NCI-H510A treated with DMSO at 0.1 percent for 48 hours (cell line): ENCODE measurements at regions not wholly inside any gene's neighbourhood (a gene's known extent, or its start where the extent isn't known, plus 50 kb on each side); places are given as distances from the start of the nearest gene placed in this dataset.

Experiments used
- DNase-seq: peaks from one replicate; lab custom pipeline; 2025; lab: John Stamatoyannopoulos, UW

DNA sequence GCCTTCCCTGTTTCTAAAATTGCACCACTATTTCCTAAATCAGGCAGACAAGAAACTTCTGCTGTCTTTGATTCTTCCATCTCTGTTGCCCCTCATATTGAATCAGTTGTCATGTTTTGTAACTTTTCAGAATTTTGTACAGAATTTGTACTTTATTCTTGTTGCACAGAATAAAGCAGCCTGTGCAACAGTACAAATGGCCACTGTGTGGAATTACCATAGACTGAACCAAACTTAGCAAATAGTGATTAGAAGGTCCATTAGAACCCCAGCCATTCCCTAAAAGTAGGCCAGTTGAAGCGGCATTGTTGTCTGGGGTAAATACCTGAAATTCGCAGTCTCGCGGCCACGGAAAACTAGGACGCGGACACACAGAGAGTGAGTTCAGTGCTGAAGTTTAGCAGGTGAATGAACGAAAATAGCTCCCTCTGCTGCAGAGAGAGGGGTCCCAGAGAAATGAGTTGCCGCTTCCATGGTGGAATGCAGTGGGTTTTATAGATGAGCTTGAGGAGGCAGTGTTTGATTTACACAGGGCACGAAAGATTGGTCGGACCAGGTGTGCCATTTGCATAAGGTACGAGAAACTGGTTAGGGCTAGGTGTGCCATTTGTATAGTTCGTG is 71.8 kb downstream of the C4orf33 start:
- DNase-seq: no peak

DNA sequence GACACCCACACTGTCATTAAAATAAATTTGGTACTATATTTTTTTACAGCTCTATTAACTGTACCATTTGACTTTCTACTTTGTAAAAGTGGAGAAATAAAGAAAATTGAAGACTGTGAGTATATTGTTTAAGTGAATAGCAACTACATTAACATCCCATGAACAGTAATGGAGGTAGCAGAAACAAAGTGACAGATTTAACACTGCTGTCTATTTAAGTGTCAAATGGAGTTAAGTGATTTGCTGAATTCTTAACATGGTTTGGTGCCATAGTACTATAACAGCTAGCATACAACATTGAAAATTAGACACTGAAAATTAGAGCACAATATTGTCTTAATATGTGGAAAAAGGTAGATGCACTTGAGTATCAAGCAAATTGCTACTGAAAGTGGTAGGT is 76.2 kb downstream of the C4orf33 start:
- DNase-seq: no peak

DNA sequence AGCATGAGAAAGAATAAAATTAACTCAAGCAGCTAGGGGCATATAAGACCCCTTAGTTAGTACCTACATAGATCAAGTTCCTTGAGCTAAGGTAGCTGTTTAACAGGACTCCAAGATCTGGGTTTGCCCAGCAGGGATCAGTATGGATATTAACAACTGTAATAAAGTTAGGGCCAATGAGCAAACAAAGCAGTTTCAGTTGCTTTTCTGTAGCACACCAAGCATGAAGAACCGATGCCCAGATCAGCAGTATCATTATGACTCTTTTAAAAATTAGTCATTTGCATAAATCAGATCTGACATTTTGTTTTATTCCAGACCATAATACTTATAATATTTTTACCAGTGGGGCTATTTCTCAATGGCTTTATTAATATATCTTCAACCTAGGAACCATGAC is 80.9 kb downstream of the C4orf33 start:
- DNase-seq: no peak

DNA sequence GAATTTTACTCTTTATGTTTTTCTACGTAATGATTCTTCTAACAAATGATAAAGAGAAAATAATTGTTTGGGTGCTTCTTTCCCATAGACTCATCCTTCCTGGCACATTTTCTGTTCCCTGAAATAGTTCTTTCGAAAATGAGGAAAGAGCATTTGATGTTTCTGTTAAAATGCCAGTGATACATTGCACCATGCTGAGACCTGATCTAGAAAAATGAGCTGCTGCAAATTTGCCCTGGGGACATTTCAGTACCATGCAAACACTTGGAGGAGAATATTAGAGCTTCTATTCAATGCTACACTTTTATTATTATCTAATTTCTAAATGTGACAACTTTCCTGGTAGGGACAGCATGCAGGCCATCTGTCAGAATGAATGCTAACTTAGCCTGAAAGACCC is 83.3 kb downstream of the C4orf33 start:
- DNase-seq: no peak

DNA sequence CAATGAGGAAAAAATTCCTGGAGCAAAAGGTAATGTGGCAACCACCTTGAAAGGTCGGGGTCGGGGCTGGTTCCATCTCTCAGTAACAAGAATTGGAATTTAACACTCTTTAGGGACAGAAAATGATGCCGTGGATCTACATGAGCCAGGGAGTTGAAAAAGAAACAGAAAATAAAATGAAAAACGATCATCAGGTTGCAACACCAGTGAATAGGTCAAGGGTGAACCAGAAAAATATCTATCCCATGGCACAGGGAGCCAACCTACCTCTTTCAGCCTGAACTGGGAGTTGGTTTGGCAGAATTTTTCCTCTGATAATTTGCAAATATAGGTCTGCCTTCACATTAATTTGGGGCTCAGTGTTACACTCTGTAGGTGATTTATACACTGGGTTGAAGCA is 93.7 kb downstream of the C4orf33 start:
- DNase-seq: no peak

DNA sequence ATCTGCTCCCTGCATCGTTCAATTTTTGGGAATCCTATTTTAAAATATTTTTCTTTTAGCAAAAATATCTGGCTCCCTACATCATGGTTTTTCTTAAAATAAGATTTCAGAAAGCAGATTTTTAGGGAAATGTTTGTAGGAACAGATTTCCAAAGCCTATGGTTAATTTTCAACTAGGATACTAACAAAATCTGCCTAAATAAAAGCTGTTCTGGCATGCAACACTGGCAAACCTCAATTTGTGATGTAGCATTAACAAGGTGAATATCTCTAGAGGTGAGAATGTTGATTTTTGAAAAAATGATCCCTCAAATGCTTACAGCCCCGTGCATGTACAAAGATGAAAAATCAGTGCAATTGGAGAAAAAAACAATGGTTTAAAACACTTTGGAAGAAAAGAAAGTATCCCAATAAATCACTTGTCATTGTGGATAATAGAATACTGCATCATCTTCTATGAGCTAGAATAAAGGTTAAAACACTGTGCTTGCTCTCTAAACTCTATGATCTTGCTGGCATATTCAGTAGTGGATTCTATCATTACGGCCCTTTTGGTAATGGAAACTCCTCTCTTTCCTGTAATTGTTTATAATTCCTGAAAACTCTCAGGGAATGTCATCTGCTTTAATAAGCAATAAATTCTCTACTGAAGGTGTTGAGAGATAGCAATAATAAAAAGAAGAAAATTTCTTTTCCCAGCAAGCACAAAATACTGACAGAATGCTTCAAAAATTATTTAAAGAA is 97.6 kb downstream of the C4orf33 start:
- DNase-seq: no peak

DNA sequence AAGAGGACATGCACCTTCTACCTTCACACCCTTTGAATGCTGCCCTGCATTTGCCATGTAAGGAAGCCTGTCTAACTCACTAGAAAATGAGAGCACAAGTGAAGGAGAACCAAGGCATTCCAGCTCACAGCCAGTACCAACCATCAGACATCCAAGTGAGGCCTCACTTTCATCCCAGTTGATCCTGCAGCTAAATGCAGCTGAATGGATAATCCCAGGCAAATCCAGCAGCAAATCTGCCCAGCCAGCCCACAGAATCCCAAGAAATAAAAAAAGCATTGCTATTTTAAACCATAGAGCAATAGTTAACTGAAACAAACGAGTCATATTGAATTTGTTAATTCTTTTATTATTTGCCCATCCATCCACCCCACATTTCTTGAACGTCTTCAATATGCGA is 112.5 kb downstream of the C4orf33 start:
- DNase-seq: no peak

DNA sequence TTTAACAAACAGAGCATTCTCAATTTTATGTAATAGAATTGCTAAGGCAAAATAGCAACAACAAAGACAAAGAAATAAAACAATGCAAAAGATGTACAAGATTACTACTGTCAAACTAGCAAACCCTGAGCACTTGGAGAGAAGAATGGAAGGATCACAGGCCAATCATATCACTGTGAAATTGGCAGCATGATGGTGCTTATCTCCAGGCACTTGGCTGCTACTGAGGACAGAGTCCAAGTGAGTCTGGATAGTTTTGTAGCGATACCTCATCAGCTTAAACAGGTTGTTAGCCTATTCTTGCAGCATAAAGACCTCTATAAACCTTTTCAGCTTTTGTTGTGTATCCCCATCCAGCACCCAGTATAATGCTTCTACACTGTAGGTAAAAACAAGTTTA is 117.7 kb downstream of the C4orf33 start:
- DNase-seq: no peak

DNA sequence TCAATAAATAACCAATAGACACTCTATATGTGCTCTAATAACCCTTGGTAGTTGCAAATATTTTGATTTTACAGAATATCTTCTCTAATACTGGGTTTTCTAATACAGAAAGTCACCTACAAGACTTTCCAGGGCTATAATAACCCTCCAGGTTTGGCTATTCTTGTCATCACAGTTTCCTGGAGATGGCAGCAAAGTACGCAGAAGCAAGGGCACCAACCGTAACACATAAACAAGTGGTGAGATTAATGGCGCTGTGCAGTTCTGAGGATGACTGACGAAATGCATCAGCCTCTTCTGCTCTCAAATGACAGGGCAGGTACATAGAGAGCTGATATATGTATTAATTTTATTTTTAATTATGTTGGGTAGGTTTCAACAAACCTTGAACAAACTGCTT is 122.4 kb downstream of the C4orf33 start:
- DNase-seq: peak; percentile 79

DNA sequence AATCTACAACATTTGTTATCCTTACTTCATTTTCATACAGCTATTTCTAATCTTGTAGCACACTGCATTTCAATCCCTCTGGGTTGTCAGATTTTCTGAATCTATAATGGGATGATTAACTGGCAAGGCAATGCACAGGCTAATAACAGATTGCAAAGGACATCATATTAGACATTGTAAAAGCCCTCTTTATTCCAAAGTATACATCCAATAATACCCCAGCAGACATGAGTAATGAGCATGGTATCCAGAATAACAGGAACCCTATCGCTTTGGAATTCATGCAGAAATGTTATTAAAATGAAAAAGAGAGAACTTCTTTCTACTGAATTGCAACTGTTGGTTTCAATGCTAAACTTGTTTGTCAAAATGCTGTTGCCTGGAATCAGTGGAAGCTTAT is 122.9 kb downstream of the C4orf33 start:
- no peak for DNase-seq

DNA sequence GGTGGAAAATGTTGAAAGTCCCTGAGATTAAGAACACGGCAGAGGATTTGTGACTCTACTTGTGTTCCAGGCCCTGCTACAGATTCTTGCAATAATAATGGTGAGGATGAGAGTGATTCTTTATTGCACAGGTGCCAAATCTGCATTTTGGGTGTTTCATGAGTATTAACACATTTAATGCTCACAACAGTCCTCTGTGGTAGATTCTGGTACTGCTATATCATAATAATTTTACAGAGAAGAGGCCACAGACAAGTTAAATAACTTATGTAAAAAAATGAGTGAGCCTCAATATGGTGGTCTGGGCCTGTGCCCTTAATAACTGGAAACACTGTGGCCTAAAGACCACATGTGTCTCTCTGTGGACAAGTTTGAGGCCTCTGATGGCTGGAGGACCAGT is 124.3 kb downstream of the C4orf33 start:
- DNase-seq: no peak

DNA sequence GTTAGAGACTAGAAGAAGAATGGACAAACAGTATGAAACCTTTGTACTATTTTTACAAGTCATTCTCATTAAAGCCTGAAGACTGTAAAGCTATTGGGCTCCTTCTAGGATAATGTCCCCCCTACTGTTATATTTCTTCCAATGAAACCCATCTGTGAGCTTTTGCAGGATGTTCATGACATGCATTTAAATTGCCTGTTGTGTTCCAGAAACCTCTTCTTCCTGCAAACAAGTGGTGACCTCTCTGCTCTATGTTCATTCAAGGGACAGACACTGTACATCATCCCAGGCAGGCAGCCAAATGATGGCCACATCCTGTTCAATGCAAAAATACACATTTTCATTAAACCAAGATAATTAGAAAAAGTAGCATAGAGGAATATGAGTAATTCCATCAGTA is 128.0 kb downstream of the C4orf33 start:
- no peak for DNase-seq

DNA sequence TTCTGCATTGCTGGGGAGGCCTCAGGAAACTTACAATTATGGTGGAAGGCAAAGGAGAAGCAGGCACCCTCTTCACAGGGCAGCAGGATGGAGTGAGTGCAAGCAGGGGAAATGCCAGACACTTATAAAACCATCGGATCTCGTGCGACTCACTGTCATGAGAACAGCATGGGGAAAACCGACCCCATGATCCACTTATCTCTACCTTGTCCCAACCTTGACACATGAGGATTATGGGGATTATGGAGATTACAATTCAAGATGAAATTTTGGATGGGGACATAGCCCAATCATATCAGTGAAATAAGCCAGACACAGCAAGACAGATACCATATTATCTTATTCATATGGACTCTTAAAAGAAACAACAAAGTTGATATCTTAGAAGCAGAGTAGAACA is 134.9 kb downstream of the C4orf33 start:
- DNase-seq: no peak

DNA sequence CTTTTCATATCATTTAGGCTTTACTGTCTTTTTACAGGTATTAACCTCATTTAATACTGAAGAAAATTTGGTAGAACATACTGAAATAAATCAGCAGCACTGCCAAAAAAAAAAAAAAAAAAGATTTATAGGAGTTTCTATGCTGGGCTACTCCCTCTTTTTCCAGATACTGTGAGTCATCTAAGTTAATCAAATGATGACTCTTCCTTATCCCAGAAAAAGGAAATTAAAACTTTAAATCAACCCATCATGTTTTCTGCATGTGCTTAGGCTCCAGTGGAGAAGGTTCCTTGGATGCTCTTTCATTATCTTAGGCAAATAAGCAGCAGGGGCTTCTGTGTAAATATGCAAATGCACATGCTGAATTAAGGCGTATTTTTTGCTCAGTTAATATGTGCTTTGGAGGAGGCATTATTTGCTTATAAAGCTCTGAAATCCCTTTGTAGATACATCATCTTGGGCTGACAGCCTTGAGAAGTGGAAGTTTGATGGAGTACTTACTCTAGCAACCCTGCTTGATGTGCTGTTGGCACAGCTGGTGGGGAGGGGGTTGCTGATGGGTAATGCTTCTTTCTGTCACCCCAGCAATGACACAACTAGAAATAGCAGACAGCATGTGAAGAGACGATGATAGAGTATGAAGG is 136.1 kb downstream of the C4orf33 start:
- no peak for DNase-seq

DNA sequence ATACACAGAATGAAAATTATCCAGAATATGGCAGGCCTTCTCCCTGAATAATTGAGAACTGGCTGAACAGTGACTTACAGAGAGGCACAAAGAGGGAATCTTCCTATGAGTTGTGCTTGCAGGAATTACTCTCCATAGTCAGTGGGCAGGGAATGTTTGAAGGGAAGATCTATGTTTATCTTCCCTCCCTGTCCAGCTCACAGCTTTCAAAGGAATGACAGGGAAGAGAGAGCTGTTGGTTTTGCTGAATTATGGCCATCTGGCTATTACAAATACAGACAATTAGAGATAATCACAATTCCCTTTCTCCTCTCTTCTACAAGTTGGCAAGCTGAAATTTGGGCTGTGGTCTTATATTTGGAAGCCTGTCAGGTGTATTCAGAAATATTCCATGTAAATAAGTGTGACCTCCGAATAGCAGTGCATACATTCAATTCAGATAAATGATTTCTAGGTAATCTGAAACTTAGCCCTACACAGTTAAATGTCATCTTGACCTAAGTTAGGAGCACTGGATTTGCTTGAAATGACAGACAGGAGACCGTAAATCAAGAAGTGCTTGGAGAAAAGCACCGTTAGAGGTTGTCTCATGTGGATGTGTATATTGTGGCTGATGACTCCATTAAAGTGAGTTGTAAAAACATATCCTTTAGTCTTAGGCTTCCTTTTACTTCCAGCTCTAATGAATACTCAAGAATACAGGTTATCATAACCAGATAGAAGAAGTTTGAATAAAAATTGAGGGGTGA is 136.8 kb downstream of the C4orf33 start:
- peak; percentile 28 for DNase-seq

DNA sequence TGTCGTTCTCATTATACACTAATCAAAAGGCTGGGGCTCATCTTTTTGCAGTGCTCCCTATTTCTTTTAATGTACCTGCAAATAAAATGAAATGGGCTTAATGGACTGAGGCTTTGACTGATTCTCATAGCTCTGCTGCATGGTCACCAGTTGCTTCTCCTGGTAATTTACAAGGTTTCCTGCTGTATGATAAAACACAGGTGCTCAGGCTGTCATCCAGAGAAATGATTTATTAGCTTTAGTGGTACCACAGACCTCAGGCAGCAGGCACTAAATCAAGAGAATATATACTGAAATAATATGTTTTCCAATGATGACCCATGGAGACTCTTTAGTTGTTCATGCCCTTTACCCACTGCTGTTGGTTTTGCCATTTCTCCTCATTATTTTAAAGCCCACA is 137.7 kb downstream of the C4orf33 start:
- no peak for DNase-seq

DNA sequence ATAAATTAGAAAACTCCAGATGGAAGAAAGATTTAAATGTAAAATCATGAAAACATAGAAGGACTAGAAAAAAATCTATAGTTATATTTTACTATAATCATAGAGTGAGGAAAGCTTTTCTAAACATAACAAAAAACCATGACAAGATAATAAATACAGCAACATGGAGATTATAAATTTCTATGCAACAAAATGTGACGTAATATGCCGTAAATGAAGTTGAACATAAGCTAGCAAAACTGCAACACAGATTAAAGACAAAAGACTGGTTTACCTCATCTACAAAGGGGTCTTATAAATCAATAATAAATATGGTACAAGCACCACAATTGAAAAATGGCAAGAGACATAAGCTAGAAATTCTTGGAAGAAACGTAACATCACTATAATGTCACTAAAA is 140.4 kb downstream of the C4orf33 start:
- DNase-seq: no peak

DNA sequence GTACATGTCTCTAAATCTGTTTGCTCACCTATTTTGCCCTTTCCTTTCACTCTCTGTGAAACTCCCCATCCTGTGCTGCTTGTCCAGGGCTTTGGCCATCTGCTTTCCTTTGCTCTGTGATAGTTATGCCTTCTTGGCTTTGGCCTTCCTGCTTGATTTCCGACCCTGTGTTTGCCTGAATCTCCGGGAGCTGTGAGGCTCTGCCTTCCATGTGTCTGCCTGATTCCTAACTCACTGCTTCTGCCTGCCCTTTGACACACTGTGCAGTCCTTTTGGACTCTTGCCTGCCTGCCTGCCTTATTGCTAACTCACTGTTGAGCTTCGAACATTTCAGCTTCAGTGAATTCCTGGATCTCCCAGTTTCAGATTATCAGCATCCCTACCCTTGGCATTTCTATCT is 143.1 kb downstream of the C4orf33 start:
- DNase-seq: no peak

DNA sequence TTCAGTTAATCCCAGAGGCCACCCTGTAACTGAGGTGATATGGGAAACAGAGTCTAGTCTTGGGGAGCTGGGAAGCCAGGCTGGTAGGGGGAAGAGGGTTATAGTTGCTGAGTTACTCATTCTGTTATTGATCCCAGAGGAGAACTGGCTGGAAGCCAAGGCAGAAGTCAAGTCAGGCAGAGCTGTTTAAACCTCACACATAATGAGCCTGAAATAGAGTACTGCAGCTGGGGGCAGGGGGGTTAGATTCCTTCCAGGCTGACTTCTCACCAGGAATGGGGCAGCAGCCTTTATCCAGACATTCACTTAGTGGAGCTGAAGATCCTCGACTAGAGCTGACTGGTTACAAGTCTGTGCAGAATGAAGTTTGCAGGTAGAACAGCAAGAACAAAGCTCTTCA is 144.9 kb downstream of the C4orf33 start:
- peak; percentile 79 for DNase-seq

DNA sequence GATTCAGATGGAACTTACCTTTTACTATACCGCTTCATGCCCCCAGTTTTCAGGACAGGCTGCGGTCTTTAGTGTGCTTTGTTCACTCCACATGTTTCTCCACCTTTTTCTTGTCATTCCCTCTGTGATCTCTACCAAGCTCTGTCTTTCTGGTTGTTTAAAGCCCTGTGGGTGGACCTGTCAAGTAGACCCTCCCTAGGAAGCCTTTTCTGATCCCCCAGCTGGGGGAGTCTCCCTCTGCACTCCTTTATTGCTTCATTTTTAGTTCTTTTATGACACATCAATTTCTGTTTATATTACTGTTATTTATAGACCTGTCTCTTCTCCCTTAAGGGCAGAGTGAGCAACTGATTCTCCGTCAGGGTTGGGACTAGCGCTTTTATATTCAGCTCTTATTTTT is 150.2 kb downstream of the C4orf33 start:
- no peak for DNase-seq

DNA sequence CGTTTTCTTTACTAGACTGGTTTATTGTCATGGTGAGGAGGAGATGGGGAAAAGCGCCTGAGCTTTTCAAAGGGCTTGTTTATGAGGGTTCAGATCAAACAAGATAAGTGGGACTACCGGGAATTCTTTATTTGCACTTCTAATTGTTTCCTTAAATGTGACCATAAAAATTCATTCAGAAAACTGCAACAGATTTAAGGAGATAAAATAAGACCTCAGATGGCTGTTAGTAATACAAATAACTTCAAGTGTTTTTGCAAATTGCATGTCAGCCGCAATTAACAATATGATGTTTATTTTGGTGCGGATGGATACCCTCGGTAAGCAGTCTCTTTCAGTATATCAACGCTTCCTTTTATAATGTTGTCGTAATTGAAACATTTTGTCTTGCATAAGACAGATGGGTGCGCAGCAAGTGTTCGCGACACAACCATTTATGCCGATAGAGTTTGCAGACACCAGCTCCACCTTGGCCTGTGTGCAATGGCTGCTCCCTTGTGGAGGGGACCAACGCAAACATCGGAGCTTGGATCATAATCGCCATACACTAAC is 151.0 kb downstream of the C4orf33 start:
- peak; percentile 90 for DNase-seq

DNA sequence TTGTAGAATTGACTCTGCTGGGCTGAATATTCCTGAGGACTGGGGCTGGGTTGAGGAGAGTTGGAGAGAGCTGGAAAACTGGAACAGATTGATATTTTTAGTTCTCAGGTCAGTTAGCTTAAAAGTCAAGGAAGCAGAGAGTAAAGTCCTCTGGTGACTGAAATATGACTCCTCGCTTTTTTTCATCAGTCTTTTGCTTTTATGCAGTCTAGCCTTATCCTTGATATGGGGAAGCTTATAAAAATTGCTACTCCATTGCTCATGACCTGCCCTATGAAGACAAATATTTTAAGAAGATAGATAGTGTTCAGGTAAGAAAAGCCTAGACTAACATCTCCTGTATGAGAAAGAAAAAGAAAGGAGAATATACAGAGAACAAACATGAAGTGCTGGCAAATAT is 152.7 kb downstream of the C4orf33 start:
- DNase-seq: no peak

DNA sequence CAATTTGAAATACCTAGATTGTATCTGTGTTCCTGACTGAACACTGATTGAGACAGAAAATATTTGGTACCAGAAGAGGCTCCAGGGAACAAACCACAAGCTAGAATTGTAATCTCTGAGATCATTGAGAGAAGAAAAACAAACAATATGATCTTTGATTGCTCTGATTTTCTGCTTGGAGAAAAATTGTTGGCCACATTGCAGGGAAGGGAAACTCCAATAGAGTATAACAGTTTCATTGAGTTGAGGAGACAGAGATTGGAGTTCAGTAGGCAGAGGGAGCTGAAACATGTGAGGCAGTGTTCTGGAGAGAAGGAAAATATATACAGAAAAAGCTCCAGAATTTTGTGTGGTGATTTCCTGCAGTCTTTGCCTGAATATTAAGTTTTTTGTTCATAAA is 158.2 kb downstream of the C4orf33 start:
- DNase-seq: no peak
